ENCODE measurements at regions not wholly inside any gene's neighbourhood (a gene's known extent, or its start where the extent isn't known, plus 50 kb on each side); places are given as distances from the start of the nearest gene placed in this dataset.

DNA sequence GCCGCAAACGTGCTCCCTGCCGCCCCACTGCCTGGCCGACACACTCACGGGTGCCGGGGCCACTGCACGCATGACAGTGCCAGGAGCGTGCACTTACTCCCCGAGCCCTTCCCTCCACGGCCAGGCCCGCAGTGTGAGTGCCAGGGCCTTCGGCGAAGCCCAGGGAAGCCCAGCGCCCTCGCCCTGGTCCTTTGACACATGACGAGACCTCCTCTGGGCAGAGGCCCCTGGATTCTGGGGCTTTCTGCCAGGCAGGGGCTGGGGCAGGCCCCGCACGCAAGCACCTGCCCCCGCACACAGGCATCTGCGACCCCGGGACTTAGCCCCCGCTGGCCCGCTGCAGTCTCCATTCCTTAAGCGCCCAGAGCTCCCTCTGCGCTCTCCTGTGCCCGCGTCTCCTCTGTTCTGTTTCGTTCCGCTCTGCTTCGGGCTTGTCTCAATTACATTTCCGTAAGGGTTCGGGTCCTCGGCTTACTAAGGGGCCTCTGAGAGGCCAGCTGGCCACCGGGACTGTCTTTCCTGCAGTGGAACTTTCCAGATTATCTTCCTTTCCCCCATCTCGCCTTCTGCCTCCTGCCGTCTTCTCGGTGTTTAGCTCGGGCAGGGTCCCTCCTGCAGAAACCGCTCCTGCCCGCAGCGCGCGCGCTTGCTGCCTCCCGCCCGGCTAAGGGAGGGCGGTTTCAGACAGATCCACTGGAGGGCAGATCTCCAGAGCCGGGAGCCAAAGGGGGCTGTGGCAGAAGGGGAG lies 98.8 kb downstream of the ING1 start:
- Histone ChIP-seq H3K27me3 (peaks cover 0 to 52% (median 17%) of the 10 kb centered on the region in 3 donors), H3K27ac (no peak overlapping the region), H3K4me3 (peak overlapping the region; percentile 9 to 31 (median 24)), H3K9me3 (no peaks in the 10 kb centered on the region), H3K36me3 (no peaks in the 10 kb centered on the region), H3K4me1 (peaks cover 0 to 19% (median 14%) of the 10 kb centered on the region in 4 donors)
- WGBS, 5 donors = 23 to 38% (median 23%) methylated on average over 46 to 48 of the region's 48 CpGs
- no peak for TF ChIP-seq POLR2A (IDR thresholded peaks at IDR 0.05)
- no peak for TF ChIP-seq POLR2AphosphoS5 (IDR thresholded peaks at IDR 0.05)
- no peak for TF ChIP-seq EP300 (IDR thresholded peaks at IDR 0.05)
- TF ChIP-seq, protein P1, sequence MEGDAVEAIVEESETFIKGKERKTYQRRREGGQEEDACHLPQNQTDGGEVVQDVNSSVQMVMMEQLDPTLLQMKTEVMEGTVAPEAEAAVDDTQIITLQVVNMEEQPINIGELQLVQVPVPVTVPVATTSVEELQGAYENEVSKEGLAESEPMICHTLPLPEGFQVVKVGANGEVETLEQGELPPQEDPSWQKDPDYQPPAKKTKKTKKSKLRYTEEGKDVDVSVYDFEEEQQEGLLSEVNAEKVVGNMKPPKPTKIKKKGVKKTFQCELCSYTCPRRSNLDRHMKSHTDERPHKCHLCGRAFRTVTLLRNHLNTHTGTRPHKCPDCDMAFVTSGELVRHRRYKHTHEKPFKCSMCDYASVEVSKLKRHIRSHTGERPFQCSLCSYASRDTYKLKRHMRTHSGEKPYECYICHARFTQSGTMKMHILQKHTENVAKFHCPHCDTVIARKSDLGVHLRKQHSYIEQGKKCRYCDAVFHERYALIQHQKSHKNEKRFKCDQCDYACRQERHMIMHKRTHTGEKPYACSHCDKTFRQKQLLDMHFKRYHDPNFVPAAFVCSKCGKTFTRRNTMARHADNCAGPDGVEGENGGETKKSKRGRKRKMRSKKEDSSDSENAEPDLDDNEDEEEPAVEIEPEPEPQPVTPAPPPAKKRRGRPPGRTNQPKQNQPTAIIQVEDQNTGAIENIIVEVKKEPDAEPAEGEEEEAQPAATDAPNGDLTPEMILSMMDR (IDR thresholded peaks at IDR 0.05) = no peak
- DNase-seq = peak in 1 of 2 donors; percentile 51
- intact Hi-C loops (cut with DNase I; ENCODE audit: low total_unique reads) = loop anchor here (10.0 kb wide), 2 partner anchors 87 to 217 kb away; no protein-coding TSS in a partner anchor

DNA sequence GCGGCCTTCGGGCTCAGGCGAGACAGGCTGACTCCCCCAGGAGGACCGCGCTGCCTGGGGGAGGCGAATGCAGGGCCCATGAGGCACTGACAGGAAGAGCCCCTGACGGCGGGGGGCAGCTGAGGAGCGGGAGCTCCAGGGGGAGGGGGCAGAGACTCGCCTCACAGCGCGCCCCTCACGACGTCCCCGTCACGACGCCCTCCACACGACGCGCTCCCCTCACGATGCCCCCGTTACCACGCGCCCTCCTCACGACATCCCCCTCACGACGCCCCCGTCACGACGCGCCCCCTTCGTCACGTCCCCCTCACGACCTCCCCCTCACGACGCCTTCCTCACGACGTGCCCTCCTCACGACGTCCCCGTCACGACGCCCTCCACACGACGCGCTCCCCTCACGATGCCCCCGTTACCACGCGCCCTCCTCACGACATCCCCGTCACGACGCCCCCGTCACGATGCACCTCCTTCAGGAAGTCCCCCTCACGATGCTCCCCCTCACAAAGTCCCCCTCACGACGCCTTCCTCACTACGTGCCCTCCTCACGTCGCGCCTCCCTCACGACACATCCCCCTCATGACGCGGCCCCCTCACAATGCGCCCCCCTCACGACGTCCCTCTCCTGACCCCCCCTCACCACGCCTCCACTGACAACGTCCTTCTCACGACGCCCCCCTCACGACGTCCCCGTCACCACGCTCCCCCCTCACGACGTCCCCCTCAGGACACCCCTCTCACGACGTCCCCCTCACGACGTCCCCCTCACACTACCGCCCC lies 99.6 kb downstream of the ING1 start:
- Histone ChIP-seq H3K9me3 (no peaks in the 10 kb centered on the region), H3K27ac (no peak overlapping the region), H3K4me1 (peaks cover 0 to 19% (median 14%) of the 10 kb centered on the region in 4 donors), H3K4me3 (peak overlapping the region; percentile 9 to 31 (median 24)), H3K27me3 (peaks cover 0 to 46% (median 17%) of the 10 kb centered on the region in 3 donors), H3K36me3 (no peaks in the 10 kb centered on the region)
- WGBS, 5 donors = 54 to 85% (median 59%) methylated on average over 70 to 84 of the region's 84 CpGs
- intact Hi-C loops (cut with DNase I; ENCODE audit: low total_unique reads) = loop anchor here (10.0 kb wide), 2 partner anchors 88 to 218 kb away; no protein-coding TSS in a partner anchor
- no peak for TF ChIP-seq POLR2A (IDR thresholded peaks at IDR 0.05)
- TF ChIP-seq POLR2AphosphoS5 (IDR thresholded peaks at IDR 0.05) = no peak
- TF ChIP-seq EP300 (IDR thresholded peaks at IDR 0.05) = no peak
- TF ChIP-seq, protein P1 (IDR thresholded peaks at IDR 0.05) = no peak
- no peak for DNase-seq

DNA sequence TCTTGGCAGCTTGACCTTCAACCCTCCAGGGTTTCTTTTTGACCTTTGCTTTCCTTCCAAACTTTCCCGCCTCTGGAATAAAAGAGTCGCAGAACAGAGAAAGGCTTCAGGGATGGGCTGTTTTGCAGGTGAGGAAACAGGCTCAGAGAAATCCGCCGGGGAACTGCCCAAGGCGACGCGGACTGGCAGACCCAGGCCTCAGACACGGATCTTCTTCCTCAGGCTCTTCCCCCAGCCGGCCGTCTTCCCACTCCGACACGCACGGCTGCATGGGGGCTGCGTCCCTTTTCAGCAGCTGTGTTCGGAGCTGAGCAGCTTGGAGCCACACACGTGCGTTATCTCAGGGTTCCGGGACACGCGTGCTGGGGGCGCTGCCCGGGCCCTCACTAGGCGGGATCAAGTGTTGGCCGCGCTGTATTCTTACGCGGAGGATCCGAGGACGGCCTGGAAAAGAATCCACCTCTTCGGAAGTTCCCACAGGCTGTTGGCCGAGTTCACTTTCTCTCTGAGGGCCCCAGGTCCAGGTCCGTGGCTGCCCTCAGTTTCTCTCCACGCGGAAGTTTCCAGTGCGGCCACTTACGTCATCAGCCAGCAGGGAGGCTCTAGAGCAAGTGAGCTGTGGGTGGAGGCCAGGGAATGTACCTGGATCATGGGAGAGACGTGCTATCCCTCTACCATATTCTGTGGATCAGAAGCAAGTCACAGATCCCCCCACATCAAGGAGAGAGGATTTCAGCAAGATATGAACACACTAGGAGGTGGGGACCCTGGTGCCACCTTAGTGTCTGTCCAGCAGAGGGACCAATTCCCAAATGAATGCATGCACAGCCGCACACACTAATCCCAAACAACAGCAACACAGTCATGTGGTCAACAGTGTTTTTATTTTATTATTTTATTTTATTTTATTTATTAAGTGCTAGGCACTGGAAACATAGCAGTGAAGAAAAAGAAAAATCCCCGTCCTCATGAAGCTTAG lies 100.4 kb downstream of the ING1 start:
- DNase-seq = no peak
- peaks cover 0 to 16% (median 11%) of the 10 kb centered on the region in 4 donors for H3K4me1 ChIP-seq
- no peak for TF ChIP-seq EP300 (IDR thresholded peaks at IDR 0.05)
- TF ChIP-seq POLR2A (IDR thresholded peaks at IDR 0.05) = no peak
- TF ChIP-seq, protein P1 (IDR thresholded peaks at IDR 0.05) = no peak
- no peak for TF ChIP-seq POLR2AphosphoS5 (IDR thresholded peaks at IDR 0.05)
- intact Hi-C loops (cut with DNase I; ENCODE audit: low total_unique reads) = loop anchor here (10.0 kb wide), 2 partner anchors 89 to 219 kb away; no protein-coding TSS in a partner anchor
- no peaks in the 10 kb centered on the region for H3K9me3 ChIP-seq
- H3K36me3 ChIP-seq = no peaks in the 10 kb centered on the region
- peaks cover 0 to 38% (median 17%) of the 10 kb centered on the region in 3 donors for H3K27me3 ChIP-seq
- no peak overlapping the region for H3K4me3 ChIP-seq
- 88 to 95% (median 92%) methylated on average over 37 to 39 of the region's 39 CpGs for WGBS, 5 donors
- no peak overlapping the region for H3K27ac ChIP-seq
